Sigmoid colon (tissue), 6 donors: ENCODE measurements at regions not wholly inside any gene's neighbourhood (a gene's known extent, or its start where the extent isn't known, plus 50 kb on each side); places are given as distances from the start of the nearest gene placed in this dataset.
A peak's percentile ranks its signal among the peaks of the same experiment; 100 is the strongest.

Source experiments
- DNase-seq: peaks from one replicate; pipeline ENCODE4 v3.0.0-alpha.2; 2019
- H3K27ac ChIP-seq, 4 donors: fragments of 200-600 bp; sonication (generic); one replicate each; pipeline ENCODE4 v1.5.1; 2016 to 2019; ENCODE audit warnings: mild to moderate bottlenecking in 1 of 4
- H3K27me3 ChIP-seq, 3 donors: fragments of 200-600 bp; sonication (generic); one replicate each; pipeline ENCODE4 v1.5.1; 2019; ENCODE audit warnings: mild to moderate bottlenecking in 1 of 3
- H3K36me3 ChIP-seq, 4 donors: fragments of 200-600 bp; sonication (generic); one replicate each; pipeline ENCODE4 v1.5.1; 2016 to 2019
- H3K4me1 ChIP-seq, 4 donors: fragments of 200-600 bp; sonication (generic); one replicate each; pipeline ENCODE4 v1.5.1; 2017 to 2019
- H3K4me3 ChIP-seq, 4 donors: fragments of 200-600 bp; sonication (generic); one replicate each; pipeline ENCODE4 v1.5.1; 2017 to 2019; ENCODE audit warnings: mild to moderate bottlenecking in 2 of 4, moderate library complexity in 1 of 4
- H3K9me3 ChIP-seq, 4 donors: fragments of 200-600 bp in 3 of 4; sonication (generic) in 3 of 4; one replicate each; pipeline versions ENCODE4 v1.5.1 to v1.6.1; 2013 to 2019
- EP300 ChIP-seq, 4 donors: sonication (generic); formaldehyde crosslinking; IDR thresholded peaks; one replicate each; pipeline ENCODE4 v1.6.1; 2017; ENCODE audit warnings: antibody characterized with exemption in 4 of 4
- POLR2A ChIP-seq, 2 donors: fragments of 450-650 bp; IDR thresholded peaks; one replicate each; pipeline ENCODE4 v1.6.1; 2016; ENCODE audit warnings: antibody characterized with exemption in 2 of 2, mild to moderate bottlenecking in 2 of 2, moderate library complexity in 2 of 2
- POLR2AphosphoS5 ChIP-seq, 4 donors: sonication (generic); formaldehyde crosslinking; IDR thresholded peaks; one replicate each; pipeline ENCODE4 v1.6.1; 2017; ENCODE audit warnings: antibody characterized with exemption in 4 of 4
- WGBS, 2 donors: extraction: QIAGEN DNeasy Blood & Tissue Kit; methylation state at CpG; one replicate each; pipeline ENCODE4 v1.1.7; 2013; 5-methylcytosine and 5-hydroxymethylcytosine counted together
- intact Hi-C: fragments of 100-400 bp; cut with DNase I; formaldehyde crosslinking; loops from one replicate; pipeline ENCODE4 v1.15.1; 2023
- TF ChIP-seq, protein P1 (sequence below), 4 experiments: fragments of 450-650 bp in 3 of 4; fragments of 200-600 bp in 1 of 4; IDR thresholded peaks; one replicate each; pipeline ENCODE4 v1.5.1; 2016 to 2019; ENCODE audit warnings: antibody characterized with exemption in 4 of 4, mild to moderate bottlenecking in 3 of 4, moderate library complexity in 2 of 4
- donor health status: healthy with polysubstance abuse.
- donor health status: healthy.

DNA sequence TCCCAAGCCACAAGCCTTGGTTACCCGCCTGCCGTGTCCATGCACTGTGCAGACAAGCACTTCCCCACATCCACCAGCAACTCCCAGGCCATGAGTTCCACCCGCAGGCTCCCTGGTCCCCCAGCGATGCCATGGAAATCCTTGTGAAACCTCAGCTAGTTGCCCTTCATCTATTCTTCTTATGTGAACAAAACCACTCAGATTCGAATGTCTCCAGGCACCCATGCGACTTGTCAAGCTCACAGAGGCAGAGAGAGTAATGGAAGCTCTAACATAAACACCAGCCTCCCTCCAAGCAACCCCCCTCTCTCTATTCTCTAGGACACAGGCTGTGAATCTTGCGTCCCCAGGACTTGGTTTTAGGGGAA is 182.6 kb downstream of the C16orf95 start:
- TF ChIP-seq POLR2A (IDR thresholded peaks at IDR 0.05): no peak
- no peak for TF ChIP-seq POLR2AphosphoS5 (IDR thresholded peaks at IDR 0.05)
- WGBS, 2 donors: 89 to 91% methylated on average over 7 of the region's 7 CpGs
- H3K4me3 ChIP-seq: no peak overlapping the region
- H3K27ac ChIP-seq: no peak overlapping the region
- no peaks in the 10 kb centered on the region for H3K9me3 ChIP-seq
- intact Hi-C loops: no loop called here
- peaks cover 0 to 4% (median 0%) of the 10 kb centered on the region in 3 donors for H3K27me3 ChIP-seq
- H3K4me1 ChIP-seq: no peaks in the 10 kb centered on the region
- no peaks in the 10 kb centered on the region for H3K36me3 ChIP-seq
- no peak for DNase-seq

DNA sequence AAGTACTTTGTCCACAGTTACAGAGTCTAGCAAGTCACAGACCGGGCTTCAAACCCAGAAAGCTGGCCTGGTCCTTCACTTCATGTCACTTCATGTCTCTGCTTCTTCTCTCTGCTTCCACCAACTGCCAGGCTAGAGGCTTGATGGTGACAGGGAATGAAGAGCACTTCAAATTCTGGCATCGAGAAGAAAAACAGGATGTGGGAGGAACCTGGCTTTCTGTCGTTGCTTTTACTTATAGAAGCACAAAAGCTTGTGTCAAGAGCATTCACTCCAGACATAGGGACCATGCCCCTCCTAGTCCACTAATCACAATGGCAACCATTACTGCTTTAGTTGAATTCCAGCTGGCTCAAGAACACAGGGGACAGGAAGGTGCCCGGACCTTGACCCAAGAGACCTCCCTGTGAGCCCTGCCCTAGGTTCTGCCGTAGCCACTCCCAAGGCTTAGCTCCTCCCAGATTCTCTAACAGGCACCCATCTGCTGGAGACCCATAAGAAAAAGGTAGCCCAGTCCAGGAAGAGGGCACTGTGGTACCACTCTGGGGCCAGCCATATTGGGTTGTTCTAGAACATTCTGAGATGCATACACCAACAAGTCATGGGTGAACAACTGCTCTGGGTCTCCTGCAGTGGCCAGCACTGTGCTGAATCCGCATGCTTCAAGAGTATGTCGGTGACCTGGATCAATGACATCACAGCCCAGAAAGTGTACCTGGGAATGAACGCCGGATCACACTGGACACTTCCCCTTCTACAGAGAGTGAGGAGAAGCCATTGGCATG is 181.8 kb downstream of the C16orf95 start:
- no peaks in the 10 kb centered on the region for H3K9me3 ChIP-seq
- intact Hi-C loops: no loop called here
- H3K4me1 ChIP-seq: no peaks in the 10 kb centered on the region
- H3K4me3 ChIP-seq: no peak overlapping the region
- no peak overlapping the region for H3K27ac ChIP-seq
- TF ChIP-seq POLR2A (IDR thresholded peaks at IDR 0.05) (no peak), EP300 (IDR thresholded peaks at IDR 0.05) (no peak), POLR2AphosphoS5 (IDR thresholded peaks at IDR 0.05) (no peak)
- TF ChIP-seq, protein P1, sequence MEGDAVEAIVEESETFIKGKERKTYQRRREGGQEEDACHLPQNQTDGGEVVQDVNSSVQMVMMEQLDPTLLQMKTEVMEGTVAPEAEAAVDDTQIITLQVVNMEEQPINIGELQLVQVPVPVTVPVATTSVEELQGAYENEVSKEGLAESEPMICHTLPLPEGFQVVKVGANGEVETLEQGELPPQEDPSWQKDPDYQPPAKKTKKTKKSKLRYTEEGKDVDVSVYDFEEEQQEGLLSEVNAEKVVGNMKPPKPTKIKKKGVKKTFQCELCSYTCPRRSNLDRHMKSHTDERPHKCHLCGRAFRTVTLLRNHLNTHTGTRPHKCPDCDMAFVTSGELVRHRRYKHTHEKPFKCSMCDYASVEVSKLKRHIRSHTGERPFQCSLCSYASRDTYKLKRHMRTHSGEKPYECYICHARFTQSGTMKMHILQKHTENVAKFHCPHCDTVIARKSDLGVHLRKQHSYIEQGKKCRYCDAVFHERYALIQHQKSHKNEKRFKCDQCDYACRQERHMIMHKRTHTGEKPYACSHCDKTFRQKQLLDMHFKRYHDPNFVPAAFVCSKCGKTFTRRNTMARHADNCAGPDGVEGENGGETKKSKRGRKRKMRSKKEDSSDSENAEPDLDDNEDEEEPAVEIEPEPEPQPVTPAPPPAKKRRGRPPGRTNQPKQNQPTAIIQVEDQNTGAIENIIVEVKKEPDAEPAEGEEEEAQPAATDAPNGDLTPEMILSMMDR (IDR thresholded peaks at IDR 0.05): no peak
- peak; percentile 27 for DNase-seq
- H3K27me3 ChIP-seq: peaks cover 0 to 4% (median 0%) of the 10 kb centered on the region in 3 donors
- 61 to 65% methylated on average over 9 of the region's 9 CpGs for WGBS, 2 donors
- no peaks in the 10 kb centered on the region for H3K36me3 ChIP-seq

DNA sequence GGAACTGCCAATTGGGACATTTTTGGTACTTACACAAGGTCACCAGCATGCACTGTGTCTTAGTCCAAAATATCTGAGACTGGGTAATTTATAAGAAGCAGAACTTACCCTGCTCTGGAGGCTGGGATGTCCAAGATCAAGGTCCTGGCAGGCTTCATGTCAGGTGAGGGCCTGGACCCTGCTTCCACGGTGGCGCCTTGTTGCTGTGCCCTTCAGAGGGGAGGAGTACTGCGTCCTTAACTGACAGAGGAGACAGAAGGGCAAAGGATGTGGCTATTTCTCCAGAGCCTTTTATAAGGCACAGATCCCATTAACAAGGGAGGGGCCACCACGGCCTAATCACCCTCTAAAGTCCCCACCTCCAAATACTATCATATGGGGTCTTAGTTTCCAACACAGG is 178.9 kb downstream of the C16orf95 start:
- no peak overlapping the region for H3K27ac ChIP-seq
- H3K36me3 ChIP-seq: no peaks in the 10 kb centered on the region
- peak; percentile 9 for DNase-seq
- no peak for TF ChIP-seq POLR2A (IDR thresholded peaks at IDR 0.05)
- TF ChIP-seq POLR2AphosphoS5 (IDR thresholded peaks at IDR 0.05): no peak
- TF ChIP-seq, protein P1 (IDR thresholded peaks at IDR 0.05): no peak
- TF ChIP-seq EP300 (IDR thresholded peaks at IDR 0.05): no peak
- intact Hi-C loops: no loop called here
- no peaks in the 10 kb centered on the region for H3K9me3 ChIP-seq
- no peaks in the 10 kb centered on the region for H3K4me1 ChIP-seq
- H3K4me3 ChIP-seq: no peak overlapping the region
- 88 to 90% methylated on average over 4 of the region's 4 CpGs for WGBS, 2 donors
- no peaks in the 10 kb centered on the region for H3K27me3 ChIP-seq

DNA sequence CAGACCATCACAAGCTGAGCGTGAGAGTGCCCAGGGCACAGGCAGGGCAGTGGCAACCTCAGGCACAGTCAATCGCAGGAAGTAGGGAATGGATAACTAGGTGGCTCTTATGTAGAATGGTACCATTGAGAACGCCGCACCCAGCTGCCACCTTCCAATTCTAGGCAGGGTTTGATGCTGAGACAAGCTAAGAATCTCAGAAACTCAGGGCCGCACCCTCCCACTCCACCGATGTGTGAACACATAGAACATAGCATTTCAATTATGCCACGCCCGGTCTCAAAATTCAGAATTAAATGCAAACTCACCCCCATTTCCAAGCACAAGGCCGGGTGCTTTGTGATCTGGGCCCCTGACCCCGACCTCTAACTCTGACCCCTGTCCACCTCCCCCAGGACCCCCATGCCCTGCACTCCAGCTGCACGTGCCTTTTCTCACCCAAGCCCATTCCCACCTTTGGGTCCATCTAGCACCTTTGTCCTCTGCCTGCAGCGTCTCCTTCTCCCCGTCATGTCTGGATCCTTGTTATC is 178.4 kb downstream of the C16orf95 start:
- intact Hi-C loops: no loop called here
- H3K4me1 ChIP-seq: no peaks in the 10 kb centered on the region
- DNase-seq: peak; percentile 47
- H3K27me3 ChIP-seq: no peaks in the 10 kb centered on the region
- no peak overlapping the region for H3K27ac ChIP-seq
- 83 to 89% methylated on average over 13 of the region's 13 CpGs for WGBS, 2 donors
- TF ChIP-seq EP300 (IDR thresholded peaks at IDR 0.05) (no peak), POLR2A (IDR thresholded peaks at IDR 0.05) (no peak), POLR2AphosphoS5 (IDR thresholded peaks at IDR 0.05) (no peak)
- TF ChIP-seq, protein P1 (IDR thresholded peaks at IDR 0.05): no peak
- H3K4me3 ChIP-seq: no peak overlapping the region
- no peaks in the 10 kb centered on the region for H3K36me3 ChIP-seq
- no peaks in the 10 kb centered on the region for H3K9me3 ChIP-seq

DNA sequence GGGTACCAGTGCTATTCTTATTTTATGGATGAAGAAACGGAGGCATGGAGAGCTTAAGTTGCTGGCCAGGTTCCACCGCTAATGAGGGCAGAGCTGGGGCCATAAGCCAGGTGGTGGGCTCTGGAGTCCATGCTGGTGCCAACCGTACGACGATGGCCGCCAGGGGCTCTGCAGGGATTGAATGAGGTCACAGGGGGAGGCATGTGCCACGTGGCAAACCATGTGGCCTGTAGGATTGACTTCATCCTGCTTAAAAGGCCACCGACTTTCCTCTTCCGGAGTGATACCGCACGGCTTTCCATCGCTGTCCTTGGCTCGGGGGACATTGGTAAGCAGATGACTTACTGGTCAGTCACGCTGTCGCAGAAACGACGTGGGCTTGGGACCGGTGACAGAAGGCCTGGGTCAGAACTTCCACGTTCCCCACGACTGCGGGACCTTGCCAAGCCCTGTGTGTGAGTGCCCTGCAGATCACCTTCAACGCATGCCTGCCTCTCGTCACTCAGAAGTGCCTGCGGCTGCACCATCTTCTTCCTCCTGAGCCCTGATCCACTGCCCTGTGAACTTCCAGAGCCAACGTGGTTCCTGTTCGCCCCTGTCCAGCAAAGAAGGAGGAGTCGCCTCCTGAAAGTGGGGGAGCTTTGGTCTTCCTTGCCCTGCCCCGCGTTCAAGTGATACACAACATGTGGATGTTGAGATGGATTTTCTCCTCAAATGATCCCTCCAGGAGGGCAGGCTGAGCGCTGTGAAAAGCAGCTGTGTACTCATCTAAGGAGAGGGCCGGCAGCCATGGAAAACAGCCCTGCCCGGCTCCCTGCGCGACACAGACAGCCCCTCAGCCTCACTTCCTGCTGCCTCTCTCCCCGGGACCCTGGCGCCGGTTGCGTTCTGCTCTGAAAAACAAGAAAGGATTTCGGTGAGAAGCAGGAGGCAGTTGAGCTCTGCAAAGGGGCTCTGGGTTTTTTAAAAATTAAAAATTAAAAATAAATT is 176.7 kb downstream of the C16orf95 start:
- H3K9me3 ChIP-seq: no peaks in the 10 kb centered on the region
- no peak for TF ChIP-seq POLR2A (IDR thresholded peaks at IDR 0.05)
- TF ChIP-seq, protein P1 (IDR thresholded peaks at IDR 0.05): no peak
- TF ChIP-seq EP300 (IDR thresholded peaks at IDR 0.05): no peak
- no peaks in the 10 kb centered on the region for H3K27me3 ChIP-seq
- H3K36me3 ChIP-seq: no peaks in the 10 kb centered on the region
- intact Hi-C loops: no loop called here
- WGBS, 2 donors: 78 to 84% methylated on average over 39 of the region's 39 CpGs
- H3K27ac ChIP-seq: no peak overlapping the region
- H3K4me1 ChIP-seq: no peaks in the 10 kb centered on the region
- DNase-seq: peak; percentile 48
- H3K4me3 ChIP-seq: no peak overlapping the region
